Stomach (tissue), 8 donors: ENCODE measurements at regions not wholly inside any gene's neighbourhood (a gene's known extent, or its start where the extent isn't known, plus 50 kb on each side); places are given as distances from the start of the nearest gene placed in this dataset.

Source experiments
- DNase-seq, 2 donors: peaks; one replicate each; pipeline versions ENCODE4 v3.0.0 to v3.0.0-alpha.2; 2013 to 2019
- H3K27ac ChIP-seq, 5 donors: fragments of 200-600 bp in 4 of 5; sonication (generic) in 4 of 5; one replicate each; pipeline ENCODE4 v1.5.1; 2013 to 2019; ENCODE audit warnings: mild to moderate bottlenecking in 1 of 5, moderate library complexity in 1 of 5
- H3K27me3 ChIP-seq, 3 donors: fragments of 200-600 bp; sonication (generic); one replicate each; pipeline ENCODE4 v1.5.1; 2017 to 2019; ENCODE audit warnings: mixed run types in 1 of 3
- H3K36me3 ChIP-seq, 4 donors: fragments of 200-600 bp; sonication (generic); 1 replicate in 3 of 4; 2 replicates in 1 of 4; pipeline ENCODE4 v1.5.1; 2016 to 2019
- H3K4me1 ChIP-seq, 4 donors: fragments of 200-600 bp; sonication (generic); one replicate each; pipeline ENCODE4 v1.5.1; 2016 to 2019
- H3K4me3 ChIP-seq, 4 donors: fragments of 200-600 bp; sonication (generic) in 3 of 4; one replicate each; pipeline ENCODE4 v1.5.1; 2016 to 2019; ENCODE audit warnings: mild to moderate bottlenecking in 1 of 4
- H3K9me3 ChIP-seq, 4 donors: fragments of 200-600 bp; sonication (generic); one replicate each; pipeline ENCODE4 v1.5.1; 2016 to 2019
- CTCF ChIP-seq, 7 experiments: fragments of 450-650 bp in 4 of 7; fragments of 200-600 bp in 3 of 7; sonication (generic) in 3 of 7; IDR thresholded peaks; one replicate each; pipeline ENCODE4 v1.5.1; 2016 to 2019; ENCODE audit warnings: antibody characterized with exemption in 7 of 7, control low read depth in 2 of 7, mild to moderate bottlenecking in 1 of 7
- EP300 ChIP-seq: sonication (generic); formaldehyde crosslinking; IDR thresholded peaks from one replicate; pipeline ENCODE4 v1.6.1; 2017; ENCODE audit warnings: antibody characterized with exemption
- POLR2A ChIP-seq, 4 donors: fragments of 450-650 bp; IDR thresholded peaks; one replicate each; pipeline ENCODE4 v1.6.1; 2016; ENCODE audit warnings: antibody characterized with exemption in 4 of 4, control low read depth in 2 of 4, mild to moderate bottlenecking in 1 of 4, moderate library complexity in 1 of 4
- POLR2AphosphoS5 ChIP-seq, 3 donors: sonication (generic); formaldehyde crosslinking; IDR thresholded peaks; one replicate each; pipeline ENCODE4 v1.6.1; 2016; ENCODE audit warnings: antibody characterized with exemption in 3 of 3
- WGBS, 5 donors: extraction: QIAGEN DNeasy Blood & Tissue Kit in 3 of 5; methylation state at CpG; one replicate each; pipeline versions ENCODE4 v1.1.5 to v1.1.7; 2013 to 2018; 5-methylcytosine and 5-hydroxymethylcytosine counted together
- intact Hi-C: fragments of 100-400 bp; cut with DNase I; formaldehyde crosslinking; loops from one replicate; pipeline ENCODE4 v1.15.1; 2023; ENCODE audit warnings: low total_unique reads
- donor health status: healthy with polysubstance abuse.
- donor health status: Bipolar disorder and iron deficiency.
- donor health status: healthy.

GRCh38 chr13:34408640-34409039 is 533.4 kb upstream of the NBEA start:
- intact Hi-C loops = no loop called here
- no peak for DNase-seq
- no peaks in the 10 kb centered on the region for H3K27me3 ChIP-seq
- no peak overlapping the region for H3K4me3 ChIP-seq
- H3K9me3 ChIP-seq = no peaks in the 10 kb centered on the region
- H3K36me3 ChIP-seq = no peaks in the 10 kb centered on the region
- H3K27ac ChIP-seq = no peak overlapping the region
- no peak for TF ChIP-seq POLR2A (IDR thresholded peaks at IDR 0.05)
- TF ChIP-seq CTCF (IDR thresholded peaks at IDR 0.05) = no peak
- no peak for TF ChIP-seq POLR2AphosphoS5 (IDR thresholded peaks at IDR 0.05)
- no peak for TF ChIP-seq EP300
- H3K4me1 ChIP-seq = peaks cover 0 to 17% (median 0%) of the 10 kb centered on the region in 4 donors
- 85 to 91% (median 88%) methylated on average over 2 of the region's 2 CpGs for WGBS, 5 donors

- 61 to 72% (median 63%) methylated on average over 7 of the region's 7 CpGs for WGBS, 5 donors
- intact Hi-C loops = no loop called here
- Histone ChIP-seq H3K9me3 (no peaks in the 10 kb centered on the region), H3K27me3 (no peaks in the 10 kb centered on the region), H3K36me3 (no peaks in the 10 kb centered on the region), H3K27ac (no peak overlapping the region), H3K4me1 (peaks cover 0 to 17% (median 0%) of the 10 kb centered on the region in 4 donors), H3K4me3 (no peak overlapping the region)
- TF ChIP-seq EP300 (no peak), CTCF (IDR thresholded peaks at IDR 0.05) (no peak), POLR2AphosphoS5 (IDR thresholded peaks at IDR 0.05) (no peak), POLR2A (IDR thresholded peaks at IDR 0.05) (no peak)
- DNase-seq = peak in 1 of 2 donors; percentile 47
These were observed 532.4 kb upstream of the NBEA start for GRCh38 chr13:34409496-34410182.

DNA sequence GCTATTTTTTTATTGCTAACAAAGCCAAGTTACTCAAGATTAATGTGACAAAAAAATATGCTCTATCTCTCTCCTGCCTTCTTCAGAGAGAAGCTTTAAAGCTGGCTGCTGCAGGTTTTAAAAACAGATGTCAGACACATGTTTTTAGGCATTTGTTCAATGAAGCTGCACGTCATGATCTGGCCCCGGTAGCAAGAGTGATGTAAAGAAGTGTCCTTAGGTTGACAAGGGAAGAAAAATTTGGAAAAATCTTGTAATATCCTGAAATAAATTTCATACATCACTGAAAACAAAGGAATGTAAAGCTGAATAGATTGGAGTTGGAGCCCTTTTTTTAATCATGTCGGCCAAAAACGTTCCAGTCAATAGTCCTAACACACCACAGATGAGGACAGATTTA is 531.4 kb upstream of the NBEA start:
- Histone ChIP-seq H3K27me3 (no peaks in the 10 kb centered on the region), H3K4me3 (no peak overlapping the region), H3K36me3 (no peaks in the 10 kb centered on the region), H3K27ac (no peak overlapping the region), H3K9me3 (no peaks in the 10 kb centered on the region), H3K4me1 (peaks cover 0 to 17% (median 0%) of the 10 kb centered on the region in 4 donors)
- TF ChIP-seq CTCF (IDR thresholded peaks at IDR 0.05) = no peak
- no peak for TF ChIP-seq EP300
- no peak for TF ChIP-seq POLR2A (IDR thresholded peaks at IDR 0.05)
- no peak for TF ChIP-seq POLR2AphosphoS5 (IDR thresholded peaks at IDR 0.05)
- DNase-seq = peak in 1 of 2 donors; percentile 83
- intact Hi-C loops = no loop called here
- WGBS, 5 donors = 62 to 89% (median 77%) methylated on average over 4 of the region's 4 CpGs

- H3K9me3 ChIP-seq = no peaks in the 10 kb centered on the region
- no peak for TF ChIP-seq CTCF (IDR thresholded peaks at IDR 0.05)
- 44 to 73% (median 52%) methylated on average over 1 of the region's 1 CpG for WGBS, 5 donors
- peaks cover 0 to 17% (median 0%) of the 10 kb centered on the region in 4 donors for H3K4me1 ChIP-seq
- H3K36me3 ChIP-seq = no peaks in the 10 kb centered on the region
- intact Hi-C loops = no loop called here
- H3K27ac ChIP-seq = no peak overlapping the region
- no peak overlapping the region for H3K4me3 ChIP-seq
- no peak for DNase-seq
- H3K27me3 ChIP-seq = no peaks in the 10 kb centered on the region
These were observed 530.9 kb upstream of the NBEA start for GRCh38 chr13:34411177-34411576.
